Kidney (tissue), 13 donors: ENCODE measurements at regions not wholly inside any gene's neighbourhood (a gene's known extent, or its start where the extent isn't known, plus 50 kb on each side); places are given as distances from the start of the nearest gene placed in this dataset.

ENCODE experiments used
- DNase-seq, 5 donors: peaks; one replicate each; pipeline ENCODE4 v3.0.0-alpha.2; 2013 to 2020
- FAIRE-seq: peaks from 2 replicates; lab custom pipeline; 2012; peaks lifted over from hg19 to GRCh38; lab: Jason Lieb, UNC
- H3K27ac ChIP-seq, 2 donors: one replicate each; pipeline ENCODE4 v1.7.0; 2013; ENCODE audit warnings: low read depth in 2 of 2, low read length in 2 of 2, inconsistent platforms in 1 of 2
- H3K27me3 ChIP-seq: one replicate; pipeline ENCODE4 v1.7.1; 2013; ENCODE audit warnings: low read length, inconsistent platforms; ENCODE audit not compliant: control insufficient read depth, insufficient read depth
- H3K36me3 ChIP-seq, 3 donors: one replicate each; pipeline versions ENCODE4 v1.7.0 to v1.7.1; 2013; ENCODE audit warnings: low read length in 3 of 3, control low read depth in 1 of 3, inconsistent platforms in 1 of 3; ENCODE audit not compliant: insufficient read depth in 3 of 3, control insufficient read depth in 2 of 3
- H3K4me1 ChIP-seq, 3 donors: one replicate each; pipeline versions ENCODE4 v1.7.0 to v1.7.1; 2013; ENCODE audit warnings: low read length in 3 of 3, inconsistent platforms in 1 of 3, low read depth in 1 of 3; ENCODE audit not compliant: control insufficient read depth in 2 of 3, insufficient read depth in 2 of 3
- H3K4me3 ChIP-seq, 3 donors: one replicate each; pipeline versions ENCODE4 v1.7.0 to v1.8.1; 2013; ENCODE audit warnings: low read length in 3 of 3, control low read depth in 1 of 3, inconsistent platforms in 1 of 3
- H3K9ac ChIP-seq, 3 donors: one replicate each; pipeline versions ENCODE4 v1.7.0 to v1.7.1; 2013; ENCODE audit warnings: low read length in 3 of 3, control low read depth in 1 of 3, inconsistent platforms in 1 of 3
- H3K9me3 ChIP-seq, 3 donors: one replicate each; pipeline versions ENCODE4 v1.7.0 to v1.7.1; 2013; ENCODE audit warnings: low read length in 3 of 3, control low read depth in 1 of 3, inconsistent platforms in 1 of 3; ENCODE audit not compliant: control insufficient read depth in 2 of 3, insufficient read depth in 1 of 3
- CTCF ChIP-seq: IDR thresholded peaks from 3 replicates; pipeline ENCODE4 v1.5.1; 2012; ENCODE audit warnings: mild to moderate bottlenecking, moderate library complexity, borderline replicate concordance; ENCODE audit not compliant: insufficient read depth; ENCODE audit errors: extremely low read depth
- intact Hi-C: fragments of 100-400 bp; cut with DNase I; formaldehyde crosslinking; loops from one replicate; pipeline ENCODE4 v1.11.1; 2022
- donor health status: control.
- donor health status: control.
- donor health status: control.
- donor health status: control.
- donor health status: control.
- donor health status: DM: yes; HTN: yes; CAD: no.
- donor health status: Normal renal cell carcinoma (clear cell type).

- intact Hi-C loops = no loop called here
- no peaks in the 10 kb centered on the region for H3K27me3 ChIP-seq
- H3K36me3 ChIP-seq = no peaks in the 10 kb centered on the region
- no peaks in the 10 kb centered on the region for H3K9me3 ChIP-seq
- TF ChIP-seq CTCF = no peak
- H3K4me1 ChIP-seq = no peaks in the 10 kb centered on the region
- no peak for DNase-seq
- H3K4me3 ChIP-seq = no peak overlapping the region
- H3K27ac ChIP-seq = no peak overlapping the region
- no peak for FAIRE-seq
- no peak overlapping the region for H3K9ac ChIP-seq
Measured at GRCh38 chr6:145017516-145017915, 717.8 kb downstream of the EPM2A start.

GRCh38 chr6:145018027-145018426 is 717.3 kb downstream of the EPM2A start:
- no peak overlapping the region for H3K9ac ChIP-seq

GRCh38 chr6:145020114-145020513 is 715.2 kb downstream of the EPM2A start:
- intact Hi-C loops = no loop called here
- no peaks in the 10 kb centered on the region for H3K36me3 ChIP-seq
- no peak overlapping the region for H3K4me3 ChIP-seq
- no peak overlapping the region for H3K9ac ChIP-seq
- no peaks in the 10 kb centered on the region for H3K27me3 ChIP-seq
- TF ChIP-seq CTCF = no peak
- H3K27ac ChIP-seq = no peak overlapping the region
- no peaks in the 10 kb centered on the region for H3K4me1 ChIP-seq
- H3K9me3 ChIP-seq = no peaks in the 10 kb centered on the region
- DNase-seq (no peak), FAIRE-seq (no peak)

More at GRCh38 chr6:145018027-145018426, 717.3 kb downstream of the EPM2A start:
- Histone ChIP-seq H3K27ac (no peak overlapping the region), H3K4me3 (no peak overlapping the region), H3K36me3 (no peaks in the 10 kb centered on the region), H3K9me3 (no peaks in the 10 kb centered on the region), H3K27me3 (no peaks in the 10 kb centered on the region), H3K4me1 (no peaks in the 10 kb centered on the region)
- TF ChIP-seq CTCF = no peak
- FAIRE-seq = no peak
- no peak for DNase-seq
- intact Hi-C loops = no loop called here

- Histone ChIP-seq H3K27ac (no peak overlapping the region), H3K4me1 (no peaks in the 10 kb centered on the region), H3K27me3 (no peaks in the 10 kb centered on the region), H3K36me3 (no peaks in the 10 kb centered on the region), H3K9me3 (no peaks in the 10 kb centered on the region), H3K4me3 (no peak overlapping the region), H3K9ac (no peak overlapping the region)
- no peak for FAIRE-seq
- DNase-seq = no peak
- intact Hi-C loops = no loop called here
- no peak for TF ChIP-seq CTCF
Measured at GRCh38 chr6:145020543-145020942, 714.8 kb downstream of the EPM2A start.
